ENCODE measurements at regions not wholly inside any gene's neighbourhood (a gene's known extent, or its start where the extent isn't known, plus 50 kb on each side); places are given as distances from the start of the nearest gene placed in this dataset.
"Not testable (repeated sequence)": the region's sequence is repeated elsewhere in the genome, so short reads cannot be mapped to it uniquely, and the experiment has no call there.

DNA sequence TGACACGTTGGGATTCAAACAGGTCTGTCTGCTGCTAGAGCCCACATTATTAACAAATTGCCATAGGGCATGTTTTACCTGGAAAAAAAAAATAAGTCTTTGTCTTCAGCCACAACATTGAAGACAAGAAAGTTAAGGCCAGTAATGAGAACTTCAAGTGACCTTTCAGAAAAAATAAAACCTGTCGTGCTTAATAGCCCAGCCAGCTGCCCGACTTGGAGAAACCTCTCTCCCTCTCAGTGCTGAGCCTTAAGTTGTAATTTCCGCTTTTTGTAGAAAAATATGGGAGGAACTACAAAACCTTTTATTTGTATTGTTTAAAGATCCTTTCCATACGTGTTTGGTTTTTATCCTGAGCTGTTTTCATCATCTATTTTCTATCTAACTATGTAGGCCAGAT is 454.3 kb upstream of the SLITRK6 start:
- H3K4me2 ChIP-seq (ENCODE audit: low read depth, low read length); H3K27ac ChIP-seq (ENCODE audit: low read length); H3K9me2 ChIP-seq (replicated peaks; ENCODE audit: insufficient read depth, low read length); H3K9ac ChIP-seq (ENCODE audit: low read length); H3K36me3 ChIP-seq (replicated peaks; ENCODE audit: insufficient read depth, low read length); H3K4me1 ChIP-seq (ENCODE audit: low read length); H3K27me3 ChIP-seq (replicated peaks; ENCODE audit: insufficient read depth, low read length); H2AFZ ChIP-seq (ENCODE audit: low read length); H3K79me2 ChIP-seq (ENCODE audit: low read length); DNase-seq; H3K4me3 ChIP-seq (ENCODE audit: low read length); H4K20me1 ChIP-seq (ENCODE audit: insufficient read depth, low read length); H3K9me3 ChIP-seq (replicated peaks; ENCODE audit: insufficient read depth, low read length); H3F3A ChIP-seq (ENCODE audit: insufficient read depth, low read length): not testable (repeated sequence)

GRCh38 chr13:86255820-86256219 is 456.6 kb upstream of the SLITRK6 start:
- H3K4me2 ChIP-seq (ENCODE audit: low read depth, low read length); H3K79me2 ChIP-seq (ENCODE audit: low read length); H3K4me1 ChIP-seq (ENCODE audit: low read length); H3K9me2 ChIP-seq (replicated peaks; ENCODE audit: insufficient read depth, low read length); DNase-seq; H2AFZ ChIP-seq (ENCODE audit: low read length); H3F3A ChIP-seq (ENCODE audit: insufficient read depth, low read length); H4K20me1 ChIP-seq (ENCODE audit: insufficient read depth, low read length); H3K9me3 ChIP-seq (replicated peaks; ENCODE audit: insufficient read depth, low read length); H3K27ac ChIP-seq (ENCODE audit: low read length); H3K9ac ChIP-seq (ENCODE audit: low read length); H3K27me3 ChIP-seq (replicated peaks; ENCODE audit: insufficient read depth, low read length); H3K4me3 ChIP-seq (ENCODE audit: low read length); H3K36me3 ChIP-seq (replicated peaks; ENCODE audit: insufficient read depth, low read length): not testable (repeated sequence)

DNA sequence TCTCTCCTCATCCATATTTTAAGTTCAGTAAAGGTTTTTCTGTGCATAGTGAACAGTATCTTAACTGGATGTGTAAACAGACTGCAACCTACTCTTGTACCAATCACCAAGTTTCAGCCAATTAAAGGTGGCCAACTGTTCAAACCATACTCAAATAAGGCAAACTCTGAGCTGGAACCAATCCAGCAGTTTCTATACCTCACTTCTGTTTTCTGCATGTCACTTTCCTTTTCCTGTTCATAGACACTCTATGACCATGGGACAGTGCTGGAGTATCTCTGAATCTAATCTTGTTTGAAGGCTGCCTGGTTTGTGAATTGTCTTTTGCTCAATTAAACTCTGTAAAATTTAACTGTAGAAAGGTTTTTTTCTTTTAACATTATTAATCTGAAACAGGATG is 470.3 kb upstream of the SLITRK6 start:
- Histone ChIP-seq H2AFZ (ENCODE audit: low read length) (no peak overlapping the region), H4K20me1 (ENCODE audit: insufficient read depth, low read length) (no peaks in the 10 kb centered on the region), H3K9me3 (replicated peaks; ENCODE audit: insufficient read depth, low read length) (no peaks in the 10 kb centered on the region), H3K9ac (ENCODE audit: low read length) (no peak overlapping the region), H3K27me3 (replicated peaks; ENCODE audit: insufficient read depth, low read length) (no peaks in the 10 kb centered on the region), H3K4me2 (ENCODE audit: low read depth, low read length) (no peak overlapping the region), H3K9me2 (replicated peaks; ENCODE audit: insufficient read depth, low read length) (no peaks in the 10 kb centered on the region), H3K4me1 (ENCODE audit: low read length) (no peaks in the 10 kb centered on the region), H3K79me2 (ENCODE audit: low read length) (no peaks in the 10 kb centered on the region), H3F3A (ENCODE audit: insufficient read depth, low read length) (no peaks in the 10 kb centered on the region), H3K4me3 (ENCODE audit: low read length) (no peak overlapping the region), H3K36me3 (replicated peaks; ENCODE audit: insufficient read depth, low read length) (no peaks in the 10 kb centered on the region), H3K27ac (ENCODE audit: low read length) (no peak overlapping the region)
- TF ChIP-seq EZH2 (optimal IDR thresholded peaks at IDR 0.05; ENCODE audit: low read depth, low read length) (no peak), EZH2phosphoT487 (IDR thresholded peaks at IDR 0.05; ENCODE audit: low read length) (no peak)
- TF ChIP-seq, protein P1, sequence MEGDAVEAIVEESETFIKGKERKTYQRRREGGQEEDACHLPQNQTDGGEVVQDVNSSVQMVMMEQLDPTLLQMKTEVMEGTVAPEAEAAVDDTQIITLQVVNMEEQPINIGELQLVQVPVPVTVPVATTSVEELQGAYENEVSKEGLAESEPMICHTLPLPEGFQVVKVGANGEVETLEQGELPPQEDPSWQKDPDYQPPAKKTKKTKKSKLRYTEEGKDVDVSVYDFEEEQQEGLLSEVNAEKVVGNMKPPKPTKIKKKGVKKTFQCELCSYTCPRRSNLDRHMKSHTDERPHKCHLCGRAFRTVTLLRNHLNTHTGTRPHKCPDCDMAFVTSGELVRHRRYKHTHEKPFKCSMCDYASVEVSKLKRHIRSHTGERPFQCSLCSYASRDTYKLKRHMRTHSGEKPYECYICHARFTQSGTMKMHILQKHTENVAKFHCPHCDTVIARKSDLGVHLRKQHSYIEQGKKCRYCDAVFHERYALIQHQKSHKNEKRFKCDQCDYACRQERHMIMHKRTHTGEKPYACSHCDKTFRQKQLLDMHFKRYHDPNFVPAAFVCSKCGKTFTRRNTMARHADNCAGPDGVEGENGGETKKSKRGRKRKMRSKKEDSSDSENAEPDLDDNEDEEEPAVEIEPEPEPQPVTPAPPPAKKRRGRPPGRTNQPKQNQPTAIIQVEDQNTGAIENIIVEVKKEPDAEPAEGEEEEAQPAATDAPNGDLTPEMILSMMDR (IDR thresholded peaks at IDR 0.05; ENCODE audit: low read length): no peak
- DNase-seq: no peak

DNA sequence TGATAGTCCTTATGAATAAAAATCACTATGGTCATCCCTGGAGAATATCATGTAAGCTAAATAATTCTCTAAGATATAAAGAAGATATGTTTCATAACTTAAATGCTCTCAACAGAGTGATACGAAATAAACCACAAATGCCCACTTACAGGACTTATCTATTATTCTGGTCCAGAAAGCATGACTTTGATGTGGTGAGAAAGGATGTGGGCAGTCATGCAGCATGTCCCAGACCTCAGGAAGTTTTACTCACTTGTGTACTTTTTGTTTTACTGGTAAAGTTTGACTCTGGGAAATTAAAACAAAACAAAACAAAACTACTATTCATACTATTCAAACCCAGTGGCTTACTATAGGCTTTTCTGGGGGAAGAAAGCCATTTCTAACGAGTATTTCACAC is 483.2 kb upstream of the SLITRK6 start:
- Histone ChIP-seq H3K9me3 (replicated peaks; ENCODE audit: insufficient read depth, low read length) (no peaks in the 10 kb centered on the region), H3K36me3 (replicated peaks; ENCODE audit: insufficient read depth, low read length) (no peaks in the 10 kb centered on the region), H3K4me3 (ENCODE audit: low read length) (no peak overlapping the region), H3K9me2 (replicated peaks; ENCODE audit: insufficient read depth, low read length) (no peaks in the 10 kb centered on the region), H3K4me1 (ENCODE audit: low read length) (no peaks in the 10 kb centered on the region), H3K27ac (ENCODE audit: low read length) (no peak overlapping the region), H2AFZ (ENCODE audit: low read length) (no peak overlapping the region), H3K9ac (ENCODE audit: low read length) (no peak overlapping the region), H4K20me1 (ENCODE audit: insufficient read depth, low read length) (no peaks in the 10 kb centered on the region), H3F3A (ENCODE audit: insufficient read depth, low read length) (no peaks in the 10 kb centered on the region), H3K27me3 (replicated peaks; ENCODE audit: insufficient read depth, low read length) (no peaks in the 10 kb centered on the region), H3K4me2 (ENCODE audit: low read depth, low read length) (no peak overlapping the region), H3K79me2 (ENCODE audit: low read length) (no peaks in the 10 kb centered on the region)
- peak; percentile 74 for DNase-seq
- TF ChIP-seq EZH2 (optimal IDR thresholded peaks at IDR 0.05; ENCODE audit: low read depth, low read length) (no peak), EZH2phosphoT487 (IDR thresholded peaks at IDR 0.05; ENCODE audit: low read length) (no peak)
- TF ChIP-seq, protein P1 (IDR thresholded peaks at IDR 0.05; ENCODE audit: low read length): no peak

Measured in MM.1S (cell line).